Esophagus squamous epithelium (tissue), 4 donors: ENCODE measurements at regions not wholly inside any gene's neighbourhood (a gene's known extent, or its start where the extent isn't known, plus 50 kb on each side); places are given as distances from the start of the nearest gene placed in this dataset.

Experiments used
- POLR2A ChIP-seq, 4 donors: fragments of 450-650 bp; IDR thresholded peaks; one replicate each; pipeline ENCODE4 v1.6.1; 2017; ENCODE audit warnings: antibody characterized with exemption in 4 of 4, mild to moderate bottlenecking in 4 of 4, moderate library complexity in 3 of 4
- TF ChIP-seq, protein P1 (sequence below), 6 experiments: fragments of 450-650 bp in 4 of 6; fragments of 200-600 bp in 2 of 6; sonication (generic) in 2 of 6; IDR thresholded peaks; one replicate each; pipeline ENCODE4 v1.5.1; 2016 to 2019; ENCODE audit warnings: antibody characterized with exemption in 6 of 6, mild to moderate bottlenecking in 4 of 6, moderate library complexity in 4 of 6

DNA sequence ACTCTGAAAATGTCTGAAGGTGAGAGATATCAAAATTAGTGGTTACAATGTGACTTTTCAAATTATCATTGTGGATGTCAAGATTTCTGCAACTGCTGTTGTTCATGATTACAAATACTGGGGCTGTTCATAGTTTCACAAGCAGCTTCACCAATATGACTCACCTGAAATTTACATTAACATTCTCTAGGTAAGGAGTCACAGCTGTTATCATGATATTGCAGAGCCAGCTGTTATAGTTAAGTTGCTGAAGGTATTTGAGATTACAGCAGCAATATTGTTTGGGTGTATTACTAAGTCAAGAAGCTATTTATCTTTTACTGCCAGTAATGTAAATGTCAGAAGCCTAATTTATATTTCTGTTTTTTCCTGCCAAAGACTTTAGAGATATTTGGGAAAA lies 140.0 kb downstream of the MC4R start:
- TF ChIP-seq, protein P1, sequence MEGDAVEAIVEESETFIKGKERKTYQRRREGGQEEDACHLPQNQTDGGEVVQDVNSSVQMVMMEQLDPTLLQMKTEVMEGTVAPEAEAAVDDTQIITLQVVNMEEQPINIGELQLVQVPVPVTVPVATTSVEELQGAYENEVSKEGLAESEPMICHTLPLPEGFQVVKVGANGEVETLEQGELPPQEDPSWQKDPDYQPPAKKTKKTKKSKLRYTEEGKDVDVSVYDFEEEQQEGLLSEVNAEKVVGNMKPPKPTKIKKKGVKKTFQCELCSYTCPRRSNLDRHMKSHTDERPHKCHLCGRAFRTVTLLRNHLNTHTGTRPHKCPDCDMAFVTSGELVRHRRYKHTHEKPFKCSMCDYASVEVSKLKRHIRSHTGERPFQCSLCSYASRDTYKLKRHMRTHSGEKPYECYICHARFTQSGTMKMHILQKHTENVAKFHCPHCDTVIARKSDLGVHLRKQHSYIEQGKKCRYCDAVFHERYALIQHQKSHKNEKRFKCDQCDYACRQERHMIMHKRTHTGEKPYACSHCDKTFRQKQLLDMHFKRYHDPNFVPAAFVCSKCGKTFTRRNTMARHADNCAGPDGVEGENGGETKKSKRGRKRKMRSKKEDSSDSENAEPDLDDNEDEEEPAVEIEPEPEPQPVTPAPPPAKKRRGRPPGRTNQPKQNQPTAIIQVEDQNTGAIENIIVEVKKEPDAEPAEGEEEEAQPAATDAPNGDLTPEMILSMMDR (IDR thresholded peaks at IDR 0.05) = no peak
- no peak for TF ChIP-seq POLR2A (IDR thresholded peaks at IDR 0.05)
